Cardiac muscle cell (in vitro differentiated cells and primary cell): ENCODE measurements at regions not wholly inside any gene's neighbourhood (a gene's known extent, or its start where the extent isn't known, plus 50 kb on each side); places are given as distances from the start of the nearest gene placed in this dataset.

ENCODE experiments used
- DNase-seq, 2 donors: peaks; one replicate each; pipeline versions ENCODE4 v3.0.0 to v3.0.0-alpha.2; 2010 to 2017; ENCODE audit warnings: low read depth in 1 of 2, low spot score in 1 of 2
- H3K27ac ChIP-seq: fragments of 200-600 bp; sonication (generic); 2 replicates; pipeline ENCODE4 v1.5.1; 2016
- H3K27me3 ChIP-seq: fragments of 200-600 bp; sonication (generic); 2 replicates; pipeline ENCODE4 v1.6.0; 2016; ENCODE audit warnings: control low read depth
- H3K36me3 ChIP-seq: fragments of 200-600 bp; sonication (generic); 2 replicates; pipeline ENCODE4 v1.5.1; 2016; ENCODE audit warnings: control low read depth
- H3K4me1 ChIP-seq: fragments of 200-600 bp; sonication (generic); 2 replicates; pipeline ENCODE4 v1.8.1; 2017; ENCODE audit warnings: low read depth, mild to moderate bottlenecking, mixed run types
- H3K4me3 ChIP-seq: fragments of 200-600 bp; sonication (generic); 2 replicates; pipeline ENCODE4 v1.5.1; 2016; ENCODE audit warnings: mild to moderate bottlenecking
- H3K9me3 ChIP-seq: fragments of 200-600 bp; sonication (generic); 2 replicates; pipeline ENCODE4 v1.5.1; 2017; ENCODE audit warnings: low read depth, mild to moderate bottlenecking, control low read depth
- TF ChIP-seq, protein P1 (sequence below): IDR thresholded peaks from 2 replicates; pipeline ENCODE4 v1.5.1; 2012; ENCODE audit warnings: low read depth, mild to moderate bottlenecking, low read length

DNA sequence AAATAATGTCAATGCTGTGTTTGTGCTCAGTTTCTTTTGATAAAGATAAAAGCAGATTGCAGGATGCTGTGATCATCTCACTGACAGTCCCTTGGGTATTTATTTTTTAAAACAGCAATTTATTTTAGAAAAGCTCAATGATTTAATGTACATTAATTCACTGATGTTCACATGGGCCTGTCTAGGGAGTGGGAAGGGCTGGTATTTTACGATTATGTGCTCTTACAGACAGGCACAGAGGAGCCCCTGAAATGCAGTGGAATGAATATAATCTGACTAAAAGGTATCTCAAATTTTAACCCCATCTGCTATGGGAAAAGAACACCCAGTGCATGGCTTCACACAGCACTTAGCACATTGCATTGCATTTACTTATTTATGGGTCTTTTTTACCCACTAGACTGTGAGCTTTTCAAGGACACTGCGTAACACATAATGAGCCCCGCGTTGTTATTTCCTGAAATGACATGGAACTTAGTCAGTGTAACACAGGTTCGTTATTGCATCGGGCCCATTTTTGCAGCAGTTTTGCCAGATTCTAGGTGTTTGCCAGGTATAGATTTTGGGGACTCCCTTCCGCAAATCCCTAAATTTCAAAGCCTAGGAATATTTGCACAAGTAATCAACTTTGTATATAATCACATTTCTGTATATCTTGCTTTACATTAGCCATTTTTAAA is 425.3 kb upstream of the FBXO33 start:
- TF ChIP-seq, protein P1, sequence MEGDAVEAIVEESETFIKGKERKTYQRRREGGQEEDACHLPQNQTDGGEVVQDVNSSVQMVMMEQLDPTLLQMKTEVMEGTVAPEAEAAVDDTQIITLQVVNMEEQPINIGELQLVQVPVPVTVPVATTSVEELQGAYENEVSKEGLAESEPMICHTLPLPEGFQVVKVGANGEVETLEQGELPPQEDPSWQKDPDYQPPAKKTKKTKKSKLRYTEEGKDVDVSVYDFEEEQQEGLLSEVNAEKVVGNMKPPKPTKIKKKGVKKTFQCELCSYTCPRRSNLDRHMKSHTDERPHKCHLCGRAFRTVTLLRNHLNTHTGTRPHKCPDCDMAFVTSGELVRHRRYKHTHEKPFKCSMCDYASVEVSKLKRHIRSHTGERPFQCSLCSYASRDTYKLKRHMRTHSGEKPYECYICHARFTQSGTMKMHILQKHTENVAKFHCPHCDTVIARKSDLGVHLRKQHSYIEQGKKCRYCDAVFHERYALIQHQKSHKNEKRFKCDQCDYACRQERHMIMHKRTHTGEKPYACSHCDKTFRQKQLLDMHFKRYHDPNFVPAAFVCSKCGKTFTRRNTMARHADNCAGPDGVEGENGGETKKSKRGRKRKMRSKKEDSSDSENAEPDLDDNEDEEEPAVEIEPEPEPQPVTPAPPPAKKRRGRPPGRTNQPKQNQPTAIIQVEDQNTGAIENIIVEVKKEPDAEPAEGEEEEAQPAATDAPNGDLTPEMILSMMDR = no peak
- peaks cover 9% of the 10 kb centered on the region for H3K4me1 ChIP-seq
- no peak for DNase-seq

GRCh38 chr14:39853441-39853840 is 421.2 kb upstream of the FBXO33 start:
- Histone ChIP-seq H3K9me3 (no peaks in the 10 kb centered on the region), H3K27ac (no peak overlapping the region), H3K36me3 (no peaks in the 10 kb centered on the region), H3K4me3 (no peak overlapping the region), H3K4me1 (no peaks in the 10 kb centered on the region), H3K27me3 (no peaks in the 10 kb centered on the region)
- DNase-seq = no peak
- TF ChIP-seq, protein P1 = no peak

More for the DNA sequence above, 425.3 kb upstream of the FBXO33 start:
- H3K27ac ChIP-seq = no peak overlapping the region
- H3K27me3 ChIP-seq = no peaks in the 10 kb centered on the region
- H3K36me3 ChIP-seq = no peaks in the 10 kb centered on the region
- no peak overlapping the region for H3K4me3 ChIP-seq
- H3K9me3 ChIP-seq = no peaks in the 10 kb centered on the region

- Histone ChIP-seq H3K27ac (no peak overlapping the region), H3K36me3 (no peaks in the 10 kb centered on the region), H3K27me3 (no peaks in the 10 kb centered on the region), H3K4me3 (no peak overlapping the region), H3K9me3 (no peaks in the 10 kb centered on the region), H3K4me1 (no peaks in the 10 kb centered on the region)
- no peak for DNase-seq
- TF ChIP-seq, protein P1 = no peak
Observed at GRCh38 chr14:39851202-39851601, 419.0 kb upstream of the FBXO33 start.

DNA sequence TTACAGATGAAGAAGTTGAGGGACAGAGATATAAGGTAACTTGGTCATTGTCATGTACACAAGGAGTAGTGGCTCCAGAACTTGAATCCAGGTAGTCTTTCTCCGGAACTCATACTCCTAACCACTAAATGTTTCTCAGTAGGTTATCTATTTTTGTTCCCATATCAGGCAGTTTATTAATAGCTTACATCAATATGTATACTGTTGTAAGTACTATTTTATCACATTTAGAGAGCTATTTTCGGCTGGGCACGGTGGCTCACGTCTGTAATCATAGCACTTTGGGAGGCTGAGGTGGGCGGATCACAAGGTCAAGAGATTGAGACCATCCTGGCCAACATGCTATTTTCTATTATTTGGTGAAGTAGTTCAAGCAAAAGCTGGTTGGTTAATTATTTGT is 415.6 kb upstream of the FBXO33 start:
- no peak for DNase-seq
- H3K4me1 ChIP-seq = no peaks in the 10 kb centered on the region
- TF ChIP-seq, protein P1 = no peak
- H3K27ac ChIP-seq = no peak overlapping the region
- H3K4me3 ChIP-seq = no peak overlapping the region
- no peaks in the 10 kb centered on the region for H3K27me3 ChIP-seq
- no peaks in the 10 kb centered on the region for H3K36me3 ChIP-seq
- H3K9me3 ChIP-seq = no peaks in the 10 kb centered on the region

DNA sequence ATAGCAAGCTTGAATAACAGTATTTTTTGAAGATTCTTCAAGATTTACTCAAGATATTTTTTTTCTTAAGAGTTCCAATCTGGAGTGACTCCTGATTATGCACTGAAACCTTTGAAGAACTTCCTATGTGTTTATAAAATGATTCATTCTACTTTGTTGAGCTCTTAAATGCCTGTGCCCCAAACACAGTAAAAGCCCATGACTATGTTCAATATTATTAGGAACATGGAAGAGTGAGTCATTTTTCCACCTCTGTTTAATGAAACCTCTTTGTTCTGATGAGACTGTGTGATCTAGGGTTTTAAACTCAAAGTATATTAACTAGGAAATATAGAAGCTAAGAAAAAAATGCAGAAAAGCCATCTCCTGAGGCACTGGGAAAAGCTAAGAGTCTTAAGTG is 415.0 kb upstream of the FBXO33 start:
- H3K27me3 ChIP-seq = no peaks in the 10 kb centered on the region
- H3K4me3 ChIP-seq = no peak overlapping the region
- no peak for DNase-seq
- no peaks in the 10 kb centered on the region for H3K9me3 ChIP-seq
- H3K27ac ChIP-seq = no peak overlapping the region
- H3K4me1 ChIP-seq = no peaks in the 10 kb centered on the region
- H3K36me3 ChIP-seq = no peaks in the 10 kb centered on the region
- TF ChIP-seq, protein P1 = no peak

DNA sequence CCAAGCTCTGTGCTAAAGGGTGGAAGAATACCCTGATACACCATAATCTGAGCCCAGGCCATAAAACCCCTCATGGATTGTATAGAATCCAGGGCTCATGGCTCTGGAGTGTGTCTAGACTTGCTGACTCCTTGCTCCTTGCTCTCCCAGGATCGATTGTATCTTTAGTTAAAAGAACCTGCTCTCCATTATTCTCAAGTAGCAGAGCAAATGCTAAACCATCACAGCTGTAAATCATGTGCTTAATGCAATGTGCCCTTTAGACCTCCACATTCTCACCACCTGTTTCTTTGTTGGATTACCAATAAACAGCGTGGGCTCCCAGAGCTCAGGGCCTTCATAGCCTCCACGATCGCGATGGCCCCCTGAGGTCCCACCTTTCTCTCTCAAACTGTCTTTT is 411.6 kb upstream of the FBXO33 start:
- TF ChIP-seq, protein P1 = no peak
- H3K36me3 ChIP-seq = no peaks in the 10 kb centered on the region
- H3K27ac ChIP-seq = no peak overlapping the region
- no peak overlapping the region for H3K4me3 ChIP-seq
- no peak for DNase-seq
- no peaks in the 10 kb centered on the region for H3K4me1 ChIP-seq
- no peaks in the 10 kb centered on the region for H3K27me3 ChIP-seq
- no peaks in the 10 kb centered on the region for H3K9me3 ChIP-seq
